ENCODE measurements at regions not wholly inside any gene's neighbourhood (a gene's known extent, or its start where the extent isn't known, plus 50 kb on each side); places are given as distances from the start of the nearest gene placed in this dataset.

DNA sequence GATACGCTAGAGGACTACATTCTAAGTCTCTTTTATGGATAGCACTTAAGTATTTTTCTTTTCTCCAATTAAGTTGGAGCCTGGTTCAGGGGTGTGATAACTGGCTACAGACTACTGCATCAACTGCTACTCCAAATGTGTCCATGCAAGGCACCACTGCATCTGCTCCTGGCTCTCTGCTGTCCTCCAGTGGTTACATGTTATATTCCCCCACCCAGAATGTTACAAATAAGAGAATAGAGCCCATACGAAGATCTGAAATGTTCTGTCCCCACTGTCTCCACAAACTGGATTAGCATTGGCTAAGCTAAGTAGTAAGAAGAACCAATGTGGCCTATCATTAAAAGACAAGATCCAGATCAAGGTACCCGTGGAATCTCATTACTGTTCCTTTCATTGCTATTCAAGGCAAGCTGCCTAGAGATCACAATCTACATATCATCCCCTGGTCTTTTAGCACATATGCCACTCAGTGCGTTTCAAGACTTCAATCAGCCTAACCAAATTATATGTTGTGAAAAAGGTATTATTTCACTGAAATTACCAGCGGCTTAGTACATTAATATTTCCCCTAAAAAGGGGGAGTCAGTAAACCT is 308.3 kb upstream of the SLC8A1 start:
- no peaks in the 10 kb centered on the region for H3K36me3 ChIP-seq
- H3K4me3 ChIP-seq: no peak overlapping the region
- H3K9me3 ChIP-seq: no peaks in the 10 kb centered on the region
- peak in 1 of 6 donors; percentile 17 for DNase-seq
- peak in 3 of 4 donors; percentile 68 to 75 (median 73) for ATAC-seq
- no peak for FAIRE-seq
- no peaks in the 10 kb centered on the region for H3K4me1 ChIP-seq
- intact Hi-C loops (cut with DNase I): no loop called here
- H3K27ac ChIP-seq: no peak overlapping the region
- TF ChIP-seq, protein P1, sequence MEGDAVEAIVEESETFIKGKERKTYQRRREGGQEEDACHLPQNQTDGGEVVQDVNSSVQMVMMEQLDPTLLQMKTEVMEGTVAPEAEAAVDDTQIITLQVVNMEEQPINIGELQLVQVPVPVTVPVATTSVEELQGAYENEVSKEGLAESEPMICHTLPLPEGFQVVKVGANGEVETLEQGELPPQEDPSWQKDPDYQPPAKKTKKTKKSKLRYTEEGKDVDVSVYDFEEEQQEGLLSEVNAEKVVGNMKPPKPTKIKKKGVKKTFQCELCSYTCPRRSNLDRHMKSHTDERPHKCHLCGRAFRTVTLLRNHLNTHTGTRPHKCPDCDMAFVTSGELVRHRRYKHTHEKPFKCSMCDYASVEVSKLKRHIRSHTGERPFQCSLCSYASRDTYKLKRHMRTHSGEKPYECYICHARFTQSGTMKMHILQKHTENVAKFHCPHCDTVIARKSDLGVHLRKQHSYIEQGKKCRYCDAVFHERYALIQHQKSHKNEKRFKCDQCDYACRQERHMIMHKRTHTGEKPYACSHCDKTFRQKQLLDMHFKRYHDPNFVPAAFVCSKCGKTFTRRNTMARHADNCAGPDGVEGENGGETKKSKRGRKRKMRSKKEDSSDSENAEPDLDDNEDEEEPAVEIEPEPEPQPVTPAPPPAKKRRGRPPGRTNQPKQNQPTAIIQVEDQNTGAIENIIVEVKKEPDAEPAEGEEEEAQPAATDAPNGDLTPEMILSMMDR (IDR thresholded peaks at IDR 0.05): peak in 3 of 4 donors; percentile 9 to 36 (median 13)
- WGBS, 2 donors: 31 to 48% methylated on average over 5 of the region's 5 CpGs
- H3K27me3 ChIP-seq: no peaks in the 10 kb centered on the region

DNA sequence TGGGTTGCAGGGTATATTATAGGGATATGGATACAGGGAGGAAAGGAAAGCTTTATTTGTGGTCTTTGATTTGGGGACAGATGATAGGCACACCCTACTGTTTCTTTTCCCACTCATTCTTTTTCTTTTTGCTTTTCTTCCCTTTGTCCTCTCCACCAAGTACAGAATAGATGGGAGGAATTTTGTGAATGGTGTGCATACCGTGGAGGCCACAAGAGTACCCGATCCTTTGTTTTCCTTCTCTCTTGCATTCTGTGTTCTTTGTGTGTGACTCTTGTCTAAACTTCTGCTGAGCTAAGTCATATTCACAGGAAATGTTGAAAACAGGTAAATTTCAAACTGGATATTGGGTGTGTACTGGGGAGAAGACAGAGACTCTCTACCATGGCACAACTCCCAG is 321.4 kb upstream of the SLC8A1 start:
- no peak for FAIRE-seq
- no peak for ATAC-seq
- Histone ChIP-seq H3K27ac (no peak overlapping the region), H3K4me3 (no peak overlapping the region), H3K27me3 (no peaks in the 10 kb centered on the region), H3K36me3 (no peaks in the 10 kb centered on the region), H3K9me3 (no peaks in the 10 kb centered on the region), H3K4me1 (no peaks in the 10 kb centered on the region)
- WGBS, 2 donors: 64 to 67% methylated on average over 2 of the region's 2 CpGs
- TF ChIP-seq, protein P1 (IDR thresholded peaks at IDR 0.05): no peak
- intact Hi-C loops (cut with DNase I): no loop called here
- DNase-seq: no peak

DNA sequence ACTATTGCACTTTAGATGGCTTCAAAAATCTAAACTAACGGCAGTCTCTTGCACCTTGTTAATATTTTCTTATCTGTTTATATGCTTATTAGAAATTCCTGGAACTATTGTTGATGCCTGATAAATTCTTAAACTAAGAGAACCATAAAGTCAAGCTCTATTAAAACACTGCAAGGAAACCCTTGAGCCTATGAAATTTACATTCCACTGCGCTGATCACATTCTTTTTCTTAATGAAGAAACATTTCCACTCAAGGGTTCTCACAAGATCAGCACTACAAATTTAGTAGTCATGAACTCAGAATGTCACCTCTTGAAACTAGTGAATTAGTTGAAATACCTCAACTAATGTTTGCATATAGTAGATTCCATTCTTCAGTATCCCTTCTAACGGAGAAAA is 331.8 kb upstream of the SLC8A1 start:
- no peak overlapping the region for H3K27ac ChIP-seq
- intact Hi-C loops (cut with DNase I): no loop called here
- H3K27me3 ChIP-seq: no peaks in the 10 kb centered on the region
- no peak for DNase-seq
- TF ChIP-seq, protein P1 (IDR thresholded peaks at IDR 0.05): no peak
- no peaks in the 10 kb centered on the region for H3K36me3 ChIP-seq
- no peak for ATAC-seq
- H3K4me3 ChIP-seq: no peak overlapping the region
- no peak for FAIRE-seq
- 71 to 77% methylated on average over 3 of the region's 3 CpGs for WGBS, 2 donors
- H3K9me3 ChIP-seq: no peaks in the 10 kb centered on the region
- no peaks in the 10 kb centered on the region for H3K4me1 ChIP-seq

DNA sequence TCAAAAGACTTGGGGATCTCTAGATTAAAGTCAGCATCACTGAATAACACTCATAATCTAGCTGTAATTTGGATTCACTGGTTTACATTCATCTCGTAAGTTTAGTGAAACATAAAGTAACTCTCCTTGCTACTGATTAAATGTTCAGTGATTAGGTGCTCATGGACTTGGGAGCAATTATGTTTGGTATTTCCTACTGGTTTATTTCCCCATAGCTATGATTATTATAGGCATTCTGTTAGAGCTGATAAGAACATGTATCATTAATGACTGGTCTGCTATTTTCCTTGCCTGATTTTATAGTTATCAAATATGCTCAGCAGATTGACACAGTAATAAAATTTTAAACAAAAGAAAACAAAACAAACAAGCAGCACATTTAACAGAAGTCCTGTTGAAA is 334.7 kb upstream of the SLC8A1 start:
- intact Hi-C loops (cut with DNase I): no loop called here
- Histone ChIP-seq H3K27ac (no peak overlapping the region), H3K36me3 (no peaks in the 10 kb centered on the region), H3K4me1 (no peaks in the 10 kb centered on the region), H3K4me3 (no peak overlapping the region), H3K9me3 (no peaks in the 10 kb centered on the region), H3K27me3 (no peaks in the 10 kb centered on the region)
- no peak for DNase-seq
- 34 to 35% methylated on average over 1 of the region's 1 CpG for WGBS, 2 donors
- TF ChIP-seq, protein P1 (IDR thresholded peaks at IDR 0.05): no peak
- ATAC-seq: no peak
- FAIRE-seq: no peak

DNA sequence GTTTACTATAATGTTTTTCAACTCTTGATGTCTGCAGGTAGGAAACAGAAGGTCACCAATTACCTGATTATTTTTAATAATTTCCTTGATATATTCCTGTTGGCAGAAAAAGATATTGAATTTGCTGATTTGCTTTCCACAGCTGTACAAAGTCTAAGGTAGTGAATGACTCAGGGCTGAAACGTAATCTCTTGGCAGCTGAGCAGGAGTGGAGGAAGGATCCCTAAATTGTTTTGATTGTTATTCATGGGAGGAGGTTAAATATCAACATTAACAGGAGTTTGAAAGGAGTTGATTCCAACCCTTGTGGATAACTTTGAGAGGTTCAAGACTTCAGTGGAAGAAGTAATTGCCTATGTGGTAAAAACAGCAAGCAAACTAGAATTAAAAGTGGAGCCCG is 345.2 kb upstream of the SLC8A1 start:
- Histone ChIP-seq H3K27me3 (no peaks in the 10 kb centered on the region), H3K9me3 (no peaks in the 10 kb centered on the region), H3K36me3 (no peaks in the 10 kb centered on the region), H3K27ac (no peak overlapping the region), H3K4me1 (no peaks in the 10 kb centered on the region), H3K4me3 (no peak overlapping the region)
- peak in 2 of 6 donors; percentile 3 to 7 for DNase-seq
- WGBS, 2 donors: 40 to 44% methylated on average over 2 of the region's 2 CpGs
- TF ChIP-seq, protein P1 (IDR thresholded peaks at IDR 0.05): no peak
- peak in 2 of 4 donors; percentile 45 to 58 for ATAC-seq
- no peak for FAIRE-seq
- intact Hi-C loops (cut with DNase I): no loop called here

Measured in pancreas (tissue), 10 donors.